GM08714 (cell line): ENCODE measurements at regions not wholly inside any gene's neighbourhood (a gene's known extent, or its start where the extent isn't known, plus 50 kb on each side); places are given as distances from the start of the nearest gene placed in this dataset.

ENCODE experiments used
- H3K4me3 ChIP-seq: fragments of 200-500 bp; sonication (Bioruptor generic); 2 replicates; pipeline ENCODE4 v1.5.1; 2014; ENCODE audit warnings: mild to moderate bottlenecking, low read length, inconsistent platforms
- ZNF274 ChIP-seq: IDR thresholded peaks from 2 replicates; pipeline ENCODE4 v1.6.1; 2012; ENCODE audit warnings: mild to moderate bottlenecking, low read depth, low read length

DNA sequence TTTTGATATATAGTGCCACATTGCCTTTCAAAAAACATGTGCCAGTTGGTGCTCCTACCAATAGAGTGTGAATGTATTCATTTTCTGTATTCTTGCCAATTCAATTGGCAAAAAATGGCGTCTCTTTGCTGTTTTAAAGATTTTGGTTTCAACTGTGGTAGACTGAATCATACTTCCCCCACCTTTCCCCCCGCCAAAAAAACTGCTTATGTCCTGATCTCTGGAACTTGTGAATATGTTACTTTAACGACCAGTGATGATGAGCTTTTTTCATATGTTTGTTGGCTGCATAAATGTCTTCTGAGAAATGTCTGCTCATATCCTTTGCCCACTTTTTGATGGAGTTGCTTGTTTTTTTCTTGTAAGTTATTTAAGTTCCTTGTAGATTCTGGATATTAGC lies 325.1 kb upstream of the KCNJ16 start:
- TF ChIP-seq ZNF274, result no peak
- no peak overlapping the region for H3K4me3 ChIP-seq

DNA sequence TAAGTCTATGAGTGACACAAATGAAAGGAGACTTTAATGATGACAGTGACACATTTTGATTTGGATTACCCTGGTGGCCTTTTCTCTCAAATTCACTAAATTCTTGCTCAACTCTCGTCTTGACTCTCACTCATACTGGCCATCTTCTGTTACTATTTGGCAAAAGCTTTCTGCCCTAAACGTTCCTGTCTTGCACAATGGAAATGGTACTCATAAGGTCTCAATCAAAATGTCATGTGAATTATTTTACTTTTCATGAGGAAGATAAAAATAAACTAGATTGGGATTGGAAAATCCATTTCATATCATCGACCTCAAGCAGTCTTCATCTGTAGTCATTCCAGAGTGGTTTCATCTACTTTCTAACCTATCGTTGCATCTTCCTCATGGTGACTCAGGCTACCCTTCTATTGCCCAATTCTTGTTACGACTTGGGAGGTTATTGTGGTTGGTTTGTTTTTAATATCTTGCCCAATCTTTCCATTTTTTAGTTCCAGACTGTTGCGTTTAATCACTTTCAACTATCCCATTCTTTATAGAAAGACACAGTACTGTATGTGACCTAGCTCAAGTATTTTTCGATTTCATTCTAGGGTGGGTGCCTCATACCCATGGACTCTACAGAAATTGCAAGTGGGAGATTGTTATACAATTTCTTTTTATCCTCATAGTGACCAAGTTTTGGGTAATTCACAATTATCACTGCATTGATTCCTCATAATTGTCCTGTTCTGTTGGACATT lies 317.2 kb upstream of the KCNJ16 start:
- TF ChIP-seq ZNF274, result no peak
- no peak overlapping the region for H3K4me3 ChIP-seq

GRCh38 chr17:69760562-69760961 lies 314.5 kb upstream of the KCNJ16 start:
- no peak overlapping the region for H3K4me3 ChIP-seq
- no peak for TF ChIP-seq ZNF274

DNA sequence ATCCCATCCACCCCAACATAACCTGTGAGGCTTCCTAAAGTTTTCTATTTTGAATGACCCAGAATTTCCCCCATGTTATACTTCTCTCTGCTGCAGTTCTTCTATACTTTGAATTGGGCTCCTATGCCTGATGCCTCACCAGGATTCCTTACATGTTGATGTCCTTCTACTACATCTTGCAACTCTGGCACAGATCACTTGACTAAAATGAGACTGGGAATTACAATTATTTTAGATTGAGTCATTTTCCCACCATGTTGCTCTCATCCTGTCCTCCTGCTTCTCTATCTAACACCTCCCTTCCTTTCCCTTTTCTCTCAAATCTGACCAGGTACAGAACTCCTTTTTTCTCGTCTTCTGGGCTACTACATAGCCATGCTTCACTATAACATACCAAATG lies 314.0 kb upstream of the KCNJ16 start:
- no peak for TF ChIP-seq ZNF274
- no peak overlapping the region for H3K4me3 ChIP-seq

- no peak for TF ChIP-seq ZNF274
- H3K4me3 ChIP-seq, result no peak overlapping the region
Measured at GRCh38 chr17:69761767-69762321, 313.2 kb upstream of the KCNJ16 start.

DNA sequence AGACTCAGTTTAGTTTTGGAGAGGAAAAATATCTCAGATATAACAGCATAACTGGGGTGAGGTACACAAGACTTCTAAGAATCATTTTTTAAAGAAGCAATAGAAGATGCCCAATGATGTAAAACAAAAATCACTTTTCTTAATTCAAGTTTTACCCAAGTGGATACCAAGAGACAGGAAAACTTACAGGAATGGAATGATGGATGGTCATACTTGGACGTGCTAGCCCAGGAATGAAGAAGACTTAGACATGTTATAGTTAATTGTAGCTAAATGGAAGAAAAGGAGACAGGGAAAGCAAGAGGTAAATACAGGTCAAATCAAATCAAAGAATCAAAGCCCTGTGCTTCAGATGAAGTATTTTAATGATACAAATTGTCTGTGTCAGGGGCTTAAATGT lies 312.7 kb upstream of the KCNJ16 start:
- no peak for TF ChIP-seq ZNF274
- no peak overlapping the region for H3K4me3 ChIP-seq

DNA sequence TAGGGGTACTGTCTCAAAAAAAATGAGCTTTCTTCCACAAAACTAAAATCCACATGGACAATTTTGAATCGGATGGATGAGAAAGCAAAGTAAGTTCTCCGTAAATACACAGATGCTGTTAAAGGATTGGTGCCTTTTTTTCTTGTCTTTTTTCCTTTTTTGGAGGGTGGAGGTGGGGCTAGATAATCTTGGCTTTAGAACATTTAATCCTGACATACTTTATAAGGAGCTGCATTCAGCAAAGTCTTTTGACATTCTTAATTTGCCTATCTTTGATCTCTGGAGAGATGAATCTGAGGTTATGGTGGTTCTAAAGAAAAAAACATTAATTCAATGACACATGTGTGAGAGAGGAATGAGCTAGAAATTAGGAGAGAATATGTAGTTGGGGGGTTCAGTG lies 312.3 kb upstream of the KCNJ16 start:
- no peak overlapping the region for H3K4me3 ChIP-seq
- no peak for TF ChIP-seq ZNF274

GRCh38 chr17:69763503-69763902 lies 311.5 kb upstream of the KCNJ16 start:
- TF ChIP-seq ZNF274, result no peak

DNA sequence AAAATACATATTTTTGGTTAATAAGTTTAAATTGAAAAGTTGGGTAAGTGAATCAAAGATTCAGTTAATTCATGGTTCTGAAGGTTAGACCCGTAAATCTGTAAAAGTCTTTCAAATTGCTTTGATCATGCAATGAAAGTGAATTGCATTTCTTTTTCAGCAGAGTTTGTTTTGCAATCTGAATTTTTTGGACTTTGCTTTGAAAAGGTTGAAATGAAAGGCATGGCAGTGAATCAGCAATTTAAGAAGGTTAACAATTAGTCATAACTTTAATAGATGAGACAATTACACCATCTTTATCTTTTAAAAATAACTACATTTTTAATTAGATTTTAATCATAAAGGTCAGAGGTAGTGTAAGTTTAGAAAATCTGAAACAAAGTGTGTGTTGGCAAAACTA lies 310.9 kb upstream of the KCNJ16 start:
- TF ChIP-seq ZNF274, result no peak
- H3K4me3 ChIP-seq, result no peak overlapping the region

More at GRCh38 chr17:69763503-69763902, 311.5 kb upstream of the KCNJ16 start:
- H3K4me3 ChIP-seq, result no peak overlapping the region

GRCh38 chr17:69769050-69769449 lies 306.0 kb upstream of the KCNJ16 start:
- TF ChIP-seq ZNF274, result no peak
- no peak overlapping the region for H3K4me3 ChIP-seq

DNA sequence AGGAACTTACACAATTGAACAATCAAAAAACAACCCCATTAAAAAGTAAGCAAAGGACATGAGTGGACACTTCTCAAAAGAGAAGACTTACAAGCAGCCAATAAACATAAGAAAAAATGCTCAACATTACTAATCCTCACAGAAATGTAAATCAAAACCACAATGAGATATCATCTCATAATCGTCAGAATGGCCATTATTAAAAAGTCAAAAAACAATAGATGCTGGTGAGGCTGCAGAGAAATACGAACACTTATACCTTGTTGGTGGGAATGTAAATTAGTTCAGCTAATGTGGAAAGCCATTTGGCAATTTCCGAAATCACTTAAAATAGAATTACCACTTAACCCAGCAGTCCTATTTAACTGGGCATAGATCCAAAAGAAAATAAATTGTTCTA lies 301.9 kb upstream of the KCNJ16 start:
- TF ChIP-seq ZNF274, result no peak

GRCh38 chr17:69779378-69780214 lies 295.4 kb upstream of the KCNJ16 start:
- TF ChIP-seq ZNF274, result no peak

More for the DNA sequence above, 301.9 kb upstream of the KCNJ16 start:
- H3K4me3 ChIP-seq, result no peak overlapping the region

GRCh38 chr17:69783865-69784264 lies 291.2 kb upstream of the KCNJ16 start:
- H3K4me3 ChIP-seq, result no peak overlapping the region
- TF ChIP-seq ZNF274, result no peak

More at GRCh38 chr17:69779378-69780214, 295.4 kb upstream of the KCNJ16 start:
- no peak overlapping the region for H3K4me3 ChIP-seq

DNA sequence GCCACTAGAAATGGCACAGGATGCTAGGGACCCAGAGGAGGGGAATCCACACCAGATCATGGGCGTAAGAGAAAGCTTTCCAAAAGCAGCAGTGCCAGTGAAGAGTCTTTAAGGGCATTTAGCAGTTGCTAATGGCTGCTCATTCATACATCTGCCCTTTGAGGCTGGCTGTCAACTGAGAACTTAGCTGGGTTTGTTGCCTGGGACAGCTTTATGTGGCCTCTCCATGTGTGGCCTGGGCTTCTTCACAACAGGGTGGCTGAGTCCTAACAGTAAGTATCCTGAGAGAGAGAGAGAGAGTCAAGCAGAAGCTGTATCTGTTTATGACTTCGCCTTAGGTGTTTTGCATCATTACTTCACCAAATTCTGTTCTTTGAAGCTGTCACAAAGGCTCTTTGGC lies 286.1 kb upstream of the KCNJ16 start:
- TF ChIP-seq ZNF274, result no peak

GRCh38 chr17:69796078-69796477 lies 278.9 kb upstream of the KCNJ16 start:
- TF ChIP-seq ZNF274, result no peak
- no peak overlapping the region for H3K4me3 ChIP-seq

More for the DNA sequence above, 286.1 kb upstream of the KCNJ16 start:
- no peak overlapping the region for H3K4me3 ChIP-seq
